Activated CD8-positive, alpha-beta memory T cell treated with anti-CD3 and anti-CD28 coated beads, Interleukin-2, amount 10 ng/mL, durations not matched to agents 7 days and 5 days (primary cell): ENCODE measurements at regions not wholly inside any gene's neighbourhood (a gene's known extent, or its start where the extent isn't known, plus 50 kb on each side); places are given as distances from the start of the nearest gene placed in this dataset.

Source experiments
- ATAC-seq: fragments of 150-1000 bp; cut with Tn5 transposase; one replicate; pipeline ENCODE4 v1.10.0; 2021; ENCODE audit warnings: moderate library complexity
- CTCF ChIA-PET: fragments of 350-600 bp; sonication (Branson Sonifier 250); formaldehyde crosslinking; loops from one replicate; lab custom pipeline; 2021; ENCODE audit warnings: antibody characterized with exemption; lab: Charles Lee
- DNase-seq: peaks from one replicate; pipeline ENCODE4 v3.0.0-alpha.2; 2020
- H3K27ac Mint-ChIP-seq: one replicate; pipeline ENCODE4 v1.8.0; 2021; ENCODE audit warnings: mild to moderate bottlenecking, mixed read lengths
- H3K27me3 Mint-ChIP-seq: one replicate; pipeline ENCODE4 v1.8.0; 2021; ENCODE audit warnings: mixed read lengths
- H3K36me3 Mint-ChIP-seq: one replicate; pipeline ENCODE4 v1.8.0; 2021; ENCODE audit warnings: mild to moderate bottlenecking, mixed read lengths
- H3K4me1 Mint-ChIP-seq: one replicate; pipeline ENCODE4 v1.8.0; 2021; ENCODE audit warnings: mixed read lengths
- H3K4me3 Mint-ChIP-seq: one replicate; pipeline ENCODE4 v1.8.0; 2021; ENCODE audit warnings: mild to moderate bottlenecking, moderate library complexity, mixed read lengths
- H3K9me3 Mint-ChIP-seq: one replicate; pipeline ENCODE4 v1.8.0; 2022; ENCODE audit warnings: low read depth, mixed read lengths

GRCh38 chr13:73136776-73137175 lies 78.0 kb downstream of the KLF5 start:
- no peaks in the 10 kb centered on the region for H3K9me3 Mint-ChIP-seq
- DNase-seq (no peak), ATAC-seq (no peak)
- H3K4me3 Mint-ChIP-seq = no peak overlapping the region
- H3K27me3 Mint-ChIP-seq = peaks cover 6% of the 10 kb centered on the region
- H3K4me1 Mint-ChIP-seq = no peaks in the 10 kb centered on the region
- no peaks in the 10 kb centered on the region for H3K36me3 Mint-ChIP-seq
- CTCF ChIA-PET = no interaction called here
- no peak overlapping the region for H3K27ac Mint-ChIP-seq

DNA sequence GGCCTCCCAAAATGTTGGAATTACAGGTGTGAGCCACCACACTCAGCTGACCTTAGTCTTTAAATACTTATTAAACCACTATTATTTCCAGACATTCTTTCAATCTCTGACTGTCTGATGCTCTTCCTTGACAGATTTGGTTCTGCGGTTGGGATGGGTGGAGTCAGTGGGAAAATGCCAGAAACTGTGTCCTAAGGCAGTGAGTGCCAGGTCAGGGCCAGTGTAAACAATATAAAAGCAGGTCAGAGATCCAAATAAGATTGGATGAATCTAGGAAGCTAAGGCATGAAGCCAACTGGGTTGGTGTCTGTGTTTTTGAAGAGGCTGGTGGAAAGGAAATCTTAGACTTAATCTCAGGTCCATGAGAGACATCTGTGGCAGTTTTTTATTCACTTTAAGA lies 74.7 kb downstream of the KLF5 start:
- ATAC-seq (no peak), DNase-seq (no peak)
- H3K4me3 Mint-ChIP-seq = no peak overlapping the region
- no peaks in the 10 kb centered on the region for H3K9me3 Mint-ChIP-seq
- peaks cover 3% of the 10 kb centered on the region for H3K4me1 Mint-ChIP-seq
- H3K36me3 Mint-ChIP-seq = no peaks in the 10 kb centered on the region
- CTCF ChIA-PET = no interaction called here
- H3K27ac Mint-ChIP-seq = no peak overlapping the region
- peaks cover 6% of the 10 kb centered on the region for H3K27me3 Mint-ChIP-seq

DNA sequence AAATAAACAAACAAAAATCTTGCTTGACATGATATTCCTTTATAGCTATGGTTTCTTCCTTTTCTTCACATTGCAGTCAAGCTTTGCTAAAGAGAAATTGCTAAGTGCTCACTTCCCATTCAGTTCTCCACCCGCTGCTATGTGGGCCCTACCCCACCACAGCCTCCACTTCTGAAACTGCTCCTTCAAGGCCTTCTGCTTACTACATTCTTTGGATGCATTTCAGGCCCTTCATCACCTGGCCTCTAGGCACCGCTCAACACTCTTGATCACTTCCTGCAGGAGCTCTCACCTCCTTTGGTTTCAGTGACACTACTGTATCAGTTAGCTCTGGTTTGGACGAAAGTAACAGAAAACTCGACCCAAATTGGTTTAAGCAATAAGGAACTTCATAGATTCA lies 72.4 kb downstream of the KLF5 start:
- Mint-ChIP-seq H3K4me3 (no peak overlapping the region), H3K9me3 (no peaks in the 10 kb centered on the region), H3K4me1 (peaks cover 3% of the 10 kb centered on the region), H3K27ac (no peak overlapping the region), H3K36me3 (no peaks in the 10 kb centered on the region), H3K27me3 (peaks cover 8% of the 10 kb centered on the region)
- ATAC-seq (no peak), DNase-seq (no peak)
- CTCF ChIA-PET = no interaction called here

DNA sequence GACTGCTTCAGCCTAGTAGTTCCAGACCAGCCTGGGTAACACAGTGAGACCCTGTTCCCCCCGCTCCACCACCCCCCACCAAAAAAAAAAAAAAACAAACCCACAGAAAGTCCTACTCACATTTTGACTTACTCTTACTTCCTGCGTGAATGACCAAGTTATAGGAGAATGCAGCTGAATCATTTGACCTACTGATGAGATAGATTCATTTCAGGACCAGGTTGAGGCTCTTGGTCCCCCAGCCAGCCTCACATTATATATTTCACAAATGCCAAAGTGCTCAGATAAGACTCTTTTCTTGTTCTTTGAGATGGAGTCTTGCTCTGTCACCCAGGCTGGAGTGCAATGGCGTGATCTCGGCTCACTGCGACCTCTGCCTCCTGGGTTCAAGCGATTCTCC lies 70.2 kb downstream of the KLF5 start:
- Mint-ChIP-seq H3K27ac (no peak overlapping the region), H3K36me3 (no peaks in the 10 kb centered on the region), H3K27me3 (peaks cover 8% of the 10 kb centered on the region), H3K9me3 (no peaks in the 10 kb centered on the region), H3K4me1 (peaks cover 3% of the 10 kb centered on the region), H3K4me3 (no peak overlapping the region)
- CTCF ChIA-PET = no interaction called here
- ATAC-seq (no peak), DNase-seq (no peak)
